Activated T-helper 1 cell treated with Interleukin-2 at 50 U/mL for 16 hours (primary cell): ENCODE measurements at regions not wholly inside any gene's neighbourhood (a gene's known extent, or its start where the extent isn't known, plus 50 kb on each side); places are given as distances from the start of the nearest gene placed in this dataset.

ENCODE experiments used
- DNase-seq: peaks from one replicate; pipeline ENCODE4 v3.0.0-alpha.2; 2020; ENCODE audit warnings: low read depth

DNA sequence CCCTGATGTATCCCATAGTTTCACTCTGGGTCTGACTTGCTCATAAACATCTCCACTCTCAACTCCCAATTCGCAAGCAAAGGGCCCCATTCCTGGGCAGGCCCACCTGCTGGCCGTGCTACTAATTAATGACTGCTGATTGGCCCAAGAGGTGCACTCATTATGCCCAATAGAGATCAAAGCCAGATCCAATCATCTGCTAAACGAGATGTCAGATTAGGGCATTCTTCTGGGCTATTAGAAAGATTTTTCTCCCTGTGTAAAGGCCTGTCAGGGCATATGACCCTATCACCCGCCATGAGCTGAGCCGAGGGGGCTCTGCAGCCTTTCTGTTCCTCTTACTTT lies 103.4 kb upstream of the HAAO start:
- DNase-seq: no peak

- no peak for DNase-seq
These were observed 102.9 kb upstream of the HAAO start for GRCh38 chr2:42895134-42895790.

GRCh38 chr2:42893047-42893758 lies 100.8 kb upstream of the HAAO start:
- no peak for DNase-seq

DNA sequence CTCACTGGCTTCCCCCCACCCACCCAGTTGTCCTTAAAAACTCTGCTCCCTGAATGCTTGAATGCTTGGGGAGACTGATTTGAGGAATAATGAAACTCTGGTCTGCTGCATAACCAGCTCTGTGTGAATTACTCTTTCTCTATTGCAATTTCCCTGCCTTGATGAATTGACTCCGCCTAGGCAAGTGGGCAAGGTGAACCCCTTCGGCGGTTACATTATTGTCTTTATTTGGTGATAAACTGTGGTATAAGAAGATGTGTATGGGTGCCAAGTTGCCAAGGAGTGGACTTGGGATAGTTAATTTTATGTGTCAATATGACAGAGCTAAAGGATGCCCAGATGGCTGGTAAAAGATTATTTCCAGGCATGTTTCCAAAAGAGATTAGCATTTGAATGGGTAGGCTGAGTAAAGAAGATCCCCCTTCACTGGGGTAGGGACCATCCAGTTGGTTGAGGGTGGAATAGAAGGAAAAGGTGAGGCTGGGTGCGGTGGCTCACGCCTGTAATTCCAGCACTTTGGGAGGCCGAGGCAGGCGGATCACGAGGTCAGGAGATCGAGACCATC lies 98.5 kb upstream of the HAAO start:
- no peak for DNase-seq

DNA sequence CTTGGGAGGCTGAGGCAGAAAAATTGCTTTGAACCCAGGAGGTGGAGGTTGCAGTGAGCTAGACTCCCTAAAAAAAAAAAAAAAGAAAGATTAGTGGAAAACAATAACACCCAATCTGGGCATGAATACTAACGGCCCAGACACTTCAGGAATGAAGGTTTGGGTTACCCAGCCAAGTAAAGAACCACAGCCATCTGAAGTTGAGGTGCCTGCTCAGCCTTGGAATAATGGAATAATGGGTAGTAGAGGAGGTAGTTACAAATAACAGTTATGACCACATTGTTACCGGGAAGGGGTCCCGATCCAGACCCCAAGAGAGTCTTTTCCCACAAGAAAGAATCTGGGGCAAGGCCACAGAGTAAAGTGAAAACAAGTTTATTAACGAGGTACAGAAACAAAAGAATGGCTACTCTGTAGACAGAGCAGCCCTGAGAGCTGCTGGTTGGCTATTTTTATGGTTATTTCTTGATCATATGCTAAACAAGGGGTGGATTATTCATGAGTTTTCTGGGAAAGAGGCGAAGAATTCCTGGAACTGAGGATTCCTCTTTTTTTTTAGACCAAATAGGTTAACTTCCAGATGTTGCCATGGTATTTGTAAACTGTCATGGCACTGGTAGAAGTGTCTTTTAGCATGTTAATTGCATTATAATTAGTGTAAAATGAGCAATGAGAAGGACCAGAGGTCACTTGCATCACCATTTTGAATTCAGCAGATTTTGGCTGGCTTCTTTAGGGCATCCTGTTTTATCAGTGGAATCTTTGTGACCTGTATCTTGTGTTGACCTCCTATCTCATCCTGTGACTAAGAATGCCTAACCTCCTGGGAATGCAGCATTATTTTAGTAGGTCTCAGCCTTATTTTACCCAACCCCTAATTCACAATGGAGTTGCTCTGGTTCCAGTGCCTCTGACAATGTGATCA lies 96.2 kb upstream of the HAAO start:
- DNase-seq: no peak

DNA sequence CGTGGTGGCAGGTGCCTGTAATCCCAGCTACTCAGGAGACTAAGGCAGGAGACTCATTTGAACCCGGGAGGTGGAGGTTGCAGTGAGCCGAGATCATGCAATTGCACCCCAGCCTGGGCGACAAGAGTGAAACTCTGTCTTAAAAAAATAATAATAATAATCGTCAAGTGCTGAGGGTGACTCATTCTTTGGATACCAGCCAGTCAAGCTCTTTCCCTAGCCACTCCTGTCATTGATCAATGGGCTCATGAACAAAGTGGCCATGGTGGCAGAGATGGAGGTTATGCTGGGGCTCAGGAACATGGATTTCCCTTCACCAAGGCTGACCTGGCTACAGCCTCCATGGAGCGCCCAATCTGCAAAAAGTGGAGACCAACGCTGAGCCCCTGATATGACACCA lies 94.5 kb upstream of the HAAO start:
- DNase-seq: no peak

- no peak for DNase-seq
These were observed 90.4 kb upstream of the HAAO start for GRCh38 chr2:42882756-42883155.

- no peak for DNase-seq
These were observed 89.3 kb upstream of the HAAO start for GRCh38 chr2:42881732-42882131.

GRCh38 chr2:42880738-42881690 lies 88.6 kb upstream of the HAAO start:
- DNase-seq: no peak

DNA sequence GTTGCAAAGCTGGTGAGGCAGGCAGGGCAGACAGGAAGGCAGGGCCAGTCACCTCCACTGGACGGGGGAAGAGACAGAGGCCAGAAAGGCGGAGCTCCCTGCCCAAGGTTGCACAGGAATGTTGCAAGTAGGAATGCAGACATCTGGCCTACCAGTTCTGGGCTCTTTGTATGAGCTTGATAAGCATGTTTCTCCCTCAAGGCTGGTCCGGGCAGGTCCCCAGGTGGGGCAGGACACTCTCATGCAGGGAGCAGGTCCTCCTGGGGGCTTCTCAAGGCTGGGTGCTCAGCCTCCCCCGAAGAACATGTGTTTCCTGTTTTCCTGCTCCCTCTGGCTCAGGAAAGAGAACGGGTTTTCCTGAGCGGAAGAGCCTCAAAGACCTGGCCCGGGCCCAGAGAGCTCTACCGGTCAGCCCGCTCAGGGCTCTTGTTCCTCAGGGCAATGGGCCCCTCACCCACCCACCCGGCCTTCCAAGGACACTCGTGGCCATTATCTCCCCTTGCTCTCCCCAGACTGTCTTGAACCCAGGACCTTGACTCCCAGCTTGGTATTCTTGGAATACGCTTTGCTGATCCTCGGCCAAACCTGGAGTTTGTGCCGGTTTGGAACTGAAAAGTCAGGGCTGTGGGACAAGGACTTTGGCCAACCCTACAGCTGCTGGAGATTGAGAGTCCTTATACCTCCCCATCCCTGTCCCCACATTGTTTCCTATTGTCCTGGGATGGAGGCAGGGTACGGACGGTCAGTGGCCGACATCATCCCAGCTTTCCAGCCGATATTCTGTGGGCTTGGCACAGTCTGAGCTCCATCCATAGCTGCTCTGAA lies 87.7 kb upstream of the HAAO start:
- no peak for DNase-seq

- DNase-seq: no peak
These were observed 86.8 kb upstream of the HAAO start for GRCh38 chr2:42879121-42879705.

GRCh38 chr2:42878581-42878980 lies 86.2 kb upstream of the HAAO start:
- no peak for DNase-seq

GRCh38 chr2:42877936-42878335 lies 85.6 kb upstream of the HAAO start:
- DNase-seq: no peak

DNA sequence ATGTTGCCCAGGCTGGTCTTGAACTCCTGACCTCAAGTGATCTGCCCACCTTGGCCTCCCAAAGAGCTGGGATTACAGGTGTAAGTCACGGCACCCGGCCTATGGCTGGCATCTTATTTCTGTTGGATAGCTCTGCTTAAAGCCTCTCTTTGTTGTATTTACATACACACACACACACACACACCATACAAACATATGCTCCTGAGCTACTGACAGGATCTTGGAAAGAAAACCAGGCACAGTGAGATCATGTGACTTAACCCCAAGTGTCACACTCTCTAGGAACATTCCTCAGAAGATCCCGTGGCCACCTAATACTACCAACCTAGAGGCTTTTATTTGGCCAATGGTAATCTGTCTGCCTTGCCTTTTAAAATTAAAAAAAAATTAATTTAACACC lies 85.1 kb upstream of the HAAO start:
- no peak for DNase-seq

- DNase-seq: no peak
These were observed 84.0 kb upstream of the HAAO start for GRCh38 chr2:42876326-42876751.

- no peak for DNase-seq
These were observed 83.5 kb upstream of the HAAO start for GRCh38 chr2:42875880-42876279.

DNA sequence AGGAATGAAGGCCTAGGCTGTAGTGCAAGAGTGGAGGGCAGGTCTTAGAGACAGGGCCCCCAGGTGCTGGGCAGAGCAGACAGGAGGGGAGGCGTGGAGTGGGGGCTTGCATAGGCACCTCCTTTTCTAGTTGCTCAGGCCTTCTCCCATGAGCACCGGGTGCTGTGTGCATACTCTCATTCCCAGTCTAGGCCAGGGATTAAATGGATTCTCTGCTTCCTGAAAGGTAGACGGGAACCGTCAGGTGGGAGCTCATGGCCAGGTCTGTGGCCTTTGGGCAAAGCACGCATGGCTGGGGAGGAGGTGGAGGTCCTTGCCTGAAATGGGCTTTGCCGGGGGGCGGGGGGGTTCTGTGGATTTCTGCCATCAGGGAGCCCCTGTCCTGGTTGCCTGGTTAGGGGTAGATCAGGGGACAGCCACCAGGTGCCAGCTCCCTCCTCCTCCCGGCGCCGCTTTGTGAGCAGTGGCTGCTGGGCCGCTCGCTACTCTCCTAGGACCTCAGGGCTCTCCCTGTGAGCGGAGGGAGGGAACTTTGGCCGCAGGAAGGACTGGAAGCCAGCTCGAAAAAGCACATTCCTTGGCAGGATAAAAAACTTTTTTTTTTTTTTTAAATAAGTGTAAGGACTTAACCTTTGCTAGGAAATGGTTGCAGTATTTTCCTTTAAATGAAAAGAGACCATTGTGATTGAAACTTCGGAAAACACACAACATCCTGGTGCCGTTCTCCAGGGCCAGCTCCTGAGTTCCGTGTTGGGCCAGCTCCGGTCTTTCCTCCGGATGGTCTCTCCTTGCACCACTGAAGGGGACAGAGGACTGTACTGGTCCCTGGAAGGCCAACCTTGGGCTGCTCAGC lies 82.8 kb upstream of the HAAO start:
- DNase-seq: no peak

DNA sequence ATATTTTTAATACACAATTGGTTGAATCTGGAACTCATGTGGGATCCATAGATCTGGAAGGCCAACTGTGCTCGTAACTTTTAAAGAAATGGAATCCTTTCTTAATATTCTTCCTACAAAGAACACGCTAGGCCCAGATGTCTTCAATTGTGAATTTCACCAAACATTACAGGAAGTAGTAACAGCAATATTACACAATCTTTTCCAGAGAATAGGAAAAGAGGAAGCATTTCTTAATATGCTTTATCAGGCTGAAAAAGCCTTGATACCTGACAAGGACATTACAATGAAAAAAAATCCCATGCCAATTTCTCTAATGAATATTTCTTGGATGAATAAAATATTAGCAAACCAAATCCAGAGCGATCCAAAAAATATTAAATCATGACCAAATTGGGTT lies 80.3 kb upstream of the HAAO start:
- no peak for DNase-seq

GRCh38 chr2:42871372-42871771 lies 79.0 kb upstream of the HAAO start:
- DNase-seq: no peak
